Mesenchymal stem cell (in vitro differentiated cells and primary cell): ENCODE measurements at regions not wholly inside any gene's neighbourhood (a gene's known extent, or its start where the extent isn't known, plus 50 kb on each side); places are given as distances from the start of the nearest gene placed in this dataset.
"Not testable (repeated sequence)": the region's sequence is repeated elsewhere in the genome, so short reads cannot be mapped to it uniquely, and the experiment has no call there.

ENCODE experiments used
- DNase-seq: peaks from one replicate; pipeline ENCODE4 v3.0.0-alpha.2; 2013
- H2AFZ ChIP-seq: one replicate; pipeline ENCODE4 v1.6.1; 2013; ENCODE audit warnings: low read depth, mild to moderate bottlenecking, control low read depth, inconsistent platforms, low read length, moderate library complexity
- H2AK5ac ChIP-seq: 2 replicates; pipeline ENCODE4 v1.6.1; 2013; ENCODE audit warnings: low read length, moderate library complexity, mild to moderate bottlenecking, inconsistent platforms; ENCODE audit not compliant: severe bottlenecking
- H2BK120ac ChIP-seq: one replicate; pipeline ENCODE4 v1.6.1; 2013; ENCODE audit warnings: low read depth, mild to moderate bottlenecking, inconsistent platforms, low read length, moderate library complexity
- H2BK12ac ChIP-seq, 2 experiments: one replicate each; pipeline ENCODE4 v1.6.1; 2013; ENCODE audit warnings: inconsistent platforms in 2 of 2, low read length in 2 of 2, mild to moderate bottlenecking in 2 of 2, moderate library complexity in 2 of 2, control low read depth in 1 of 2
- H2BK15ac ChIP-seq: one replicate; pipeline ENCODE4 v1.6.1; 2013; ENCODE audit warnings: mild to moderate bottlenecking, low read depth, inconsistent platforms; ENCODE audit not compliant: poor library complexity, severe bottlenecking
- H2BK5ac ChIP-seq: 2 replicates; pipeline ENCODE4 v1.6.1; 2013; ENCODE audit warnings: low read depth, mild to moderate bottlenecking, low read length, control low read depth, inconsistent platforms; ENCODE audit not compliant: poor library complexity, severe bottlenecking
- H3K14ac ChIP-seq, 2 experiments: one replicate each; pipeline ENCODE4 v1.6.1; 2013; ENCODE audit warnings: inconsistent platforms in 2 of 2, low read length in 2 of 2, control low read depth in 1 of 2, mild to moderate bottlenecking in 1 of 2, moderate library complexity in 1 of 2
- H3K18ac ChIP-seq, 2 experiments: one replicate each; pipeline ENCODE4 v1.6.1; 2013; ENCODE audit warnings: inconsistent platforms in 2 of 2, low read length in 2 of 2, control low read depth in 1 of 2, low read depth in 1 of 2, mild to moderate bottlenecking in 1 of 2
- H3K23ac ChIP-seq, 2 experiments: one replicate each; pipeline ENCODE4 v1.6.1; 2013; ENCODE audit warnings: inconsistent platforms in 2 of 2, low read length in 2 of 2, mild to moderate bottlenecking in 2 of 2, moderate library complexity in 2 of 2, control low read depth in 1 of 2
- H3K27ac ChIP-seq: 2 replicates; pipeline ENCODE4 v1.5.1; 2013; ENCODE audit warnings: mild to moderate bottlenecking, moderate library complexity, low read length, control low read depth, inconsistent platforms; ENCODE audit not compliant: poor library complexity, severe bottlenecking
- H3K27me3 ChIP-seq, 2 experiments: 2 replicates each; pipeline versions ENCODE4 v1.6.1 to v1.7.0; 2013; ENCODE audit warnings: low read length in 2 of 2, mild to moderate bottlenecking in 2 of 2, moderate library complexity in 2 of 2, control low read depth in 1 of 2, inconsistent platforms in 1 of 2; ENCODE audit not compliant: control insufficient read depth in 1 of 2, insufficient read depth in 1 of 2
- H3K36me3 ChIP-seq, 2 experiments: 2 replicates each; pipeline versions ENCODE4 v1.6.1 to v1.7.0; 2013; ENCODE audit warnings: low read length in 2 of 2, control low read depth in 1 of 2, inconsistent platforms in 1 of 2, low read depth in 1 of 2, mild to moderate bottlenecking in 1 of 2; ENCODE audit not compliant: insufficient read depth in 2 of 2, control insufficient read depth in 1 of 2
- H3K4ac ChIP-seq, 2 experiments: one replicate each; pipeline ENCODE4 v1.6.1; 2013; ENCODE audit warnings: inconsistent platforms in 2 of 2, low read length in 2 of 2, mild to moderate bottlenecking in 2 of 2, moderate library complexity in 2 of 2, control low read depth in 1 of 2, low read depth in 1 of 2
- H3K4me1 ChIP-seq: 2 replicates; pipeline ENCODE4 v1.6.1; 2013; ENCODE audit warnings: low read depth, low read length, control low read depth; ENCODE audit not compliant: control insufficient read depth, insufficient read depth
- H3K4me2 ChIP-seq: 2 replicates; pipeline ENCODE4 v1.6.1; 2013; ENCODE audit warnings: low read length, mild to moderate bottlenecking, inconsistent platforms; ENCODE audit not compliant: poor library complexity, severe bottlenecking
- H3K4me3 ChIP-seq, 2 experiments: 2 replicates each; pipeline versions ENCODE4 v1.5.1 to v1.7.0; 2013; ENCODE audit warnings: low read length in 2 of 2, mild to moderate bottlenecking in 2 of 2, control low read depth in 1 of 2, low read depth in 1 of 2; ENCODE audit not compliant: insufficient read depth in 1 of 2
- H3K79me1 ChIP-seq: replicated peaks from 2 replicates; pipeline ENCODE4 v1.6.1; 2013; ENCODE audit warnings: mild to moderate bottlenecking, control low read depth, low read length, inconsistent platforms; ENCODE audit not compliant: poor library complexity, severe bottlenecking
- H3K9ac ChIP-seq: 2 replicates; pipeline ENCODE4 v1.7.0; 2013; ENCODE audit warnings: mild to moderate bottlenecking, low read length, moderate library complexity
- H3K9me3 ChIP-seq: 2 replicates; pipeline ENCODE4 v1.7.0; 2013; ENCODE audit warnings: mild to moderate bottlenecking, low read length; ENCODE audit not compliant: control insufficient read depth
- H4K8ac ChIP-seq: one replicate; pipeline ENCODE4 v1.6.1; 2013; ENCODE audit warnings: inconsistent platforms, mild to moderate bottlenecking, low read length, moderate library complexity
- H4K91ac ChIP-seq: one replicate; pipeline ENCODE4 v1.6.1; 2013; ENCODE audit warnings: mild to moderate bottlenecking, low read length, inconsistent platforms
- WGBS: methylation state at CpG from one replicate; pipeline ENCODE4 v1.1.7; 2013; ENCODE audit warnings: mixed read lengths; 5-methylcytosine and 5-hydroxymethylcytosine counted together

DNA sequence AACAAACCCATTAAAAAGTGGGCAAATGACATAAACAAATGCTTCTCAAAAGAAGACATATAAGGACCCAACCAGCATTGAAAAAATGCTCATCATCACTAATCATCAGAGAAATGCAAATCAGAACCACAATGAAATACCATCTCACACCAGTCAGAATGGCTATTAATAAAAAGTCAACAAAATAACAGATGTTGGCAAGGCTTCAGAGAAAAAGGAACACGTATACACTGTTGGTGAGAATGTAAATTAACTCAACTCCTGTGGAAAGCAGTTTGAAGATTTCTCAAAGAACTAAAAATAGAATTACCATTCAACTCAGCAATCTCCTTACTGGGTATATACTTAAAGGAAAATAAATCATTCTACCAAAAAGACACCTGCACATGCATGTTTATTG is 283.6 kb downstream of the PAPSS1 start:
- H3K4me2 ChIP-seq, H3K9ac ChIP-seq, H4K8ac ChIP-seq, H2BK15ac ChIP-seq, H2BK12ac ChIP-seq, H3K4ac ChIP-seq, H3K27me3 ChIP-seq, H4K91ac ChIP-seq, H2BK120ac ChIP-seq, H3K4me1 ChIP-seq, H3K14ac ChIP-seq, H3K9me3 ChIP-seq, DNase-seq, H3K23ac ChIP-seq, H2AFZ ChIP-seq, H2AK5ac ChIP-seq, H3K18ac ChIP-seq, H2BK5ac ChIP-seq, H3K27ac ChIP-seq, H3K79me1 ChIP-seq, H3K36me3 ChIP-seq, H3K4me3 ChIP-seq: not testable (repeated sequence)
- no CpG with 5 or more reads among the region's 1 CpG for WGBS

GRCh38 chr4:107432451-107432850 is 287.6 kb downstream of the PAPSS1 start:
- Histone ChIP-seq H3K18ac (no peak overlapping the region), H2BK5ac (no peak overlapping the region), H2AK5ac (no peak overlapping the region), H3K4ac (no peak overlapping the region), H4K91ac (no peak overlapping the region), H3K36me3 (no peaks in the 10 kb centered on the region), H3K4me1 (no peaks in the 10 kb centered on the region), H3K27me3 (no peaks in the 10 kb centered on the region), H3K23ac (no peak overlapping the region), H3K14ac (no peak overlapping the region), H2BK12ac (no peak overlapping the region), H3K79me1 (no peaks in the 10 kb centered on the region), H2BK120ac (no peak overlapping the region), H3K4me3 (no peak overlapping the region), H3K4me2 (no peak overlapping the region), H3K27ac (no peak overlapping the region), H3K9ac (no peak overlapping the region), H4K8ac (no peak overlapping the region), H2AFZ (no peak overlapping the region), H2BK15ac (no peak overlapping the region), H3K9me3 (no peaks in the 10 kb centered on the region)
- DNase-seq: no peak

GRCh38 chr4:107423677-107424405 is 296.2 kb downstream of the PAPSS1 start:
- Histone ChIP-seq H3K4me3 (no peak overlapping the region), H3K27ac (no peak overlapping the region), H3K27me3 (no peaks in the 10 kb centered on the region), H3K23ac (no peak overlapping the region), H2AK5ac (no peak overlapping the region), H3K4me1 (no peaks in the 10 kb centered on the region), H4K91ac (no peak overlapping the region), H3K14ac (no peak overlapping the region), H3K4me2 (no peak overlapping the region), H3K36me3 (no peaks in the 10 kb centered on the region), H2AFZ (no peak overlapping the region), H2BK12ac (no peak overlapping the region), H2BK15ac (no peak overlapping the region), H4K8ac (no peak overlapping the region), H2BK5ac (no peak overlapping the region), H3K79me1 (no peaks in the 10 kb centered on the region), H2BK120ac (no peak overlapping the region), H3K4ac (no peak overlapping the region), H3K18ac (no peak overlapping the region), H3K9me3 (no peaks in the 10 kb centered on the region), H3K9ac (no peak overlapping the region)
- WGBS: 93% methylated on average over 1 of the region's 2 CpGs
- no peak for DNase-seq

- H2AK5ac ChIP-seq, H3K4me1 ChIP-seq, H2BK5ac ChIP-seq, H3K79me1 ChIP-seq, H2AFZ ChIP-seq, H3K18ac ChIP-seq, H3K27me3 ChIP-seq, H4K8ac ChIP-seq, H3K4me2 ChIP-seq, H4K91ac ChIP-seq, H3K4me3 ChIP-seq, H3K14ac ChIP-seq, H3K36me3 ChIP-seq, DNase-seq, H3K9ac ChIP-seq, H2BK12ac ChIP-seq, H2BK15ac ChIP-seq, H3K27ac ChIP-seq, H3K23ac ChIP-seq, H3K9me3 ChIP-seq, H3K4ac ChIP-seq, H2BK120ac ChIP-seq: not testable (repeated sequence)
- WGBS: 94% methylated on average over 2 of the region's 2 CpGs
Measured at GRCh38 chr4:107419536-107419935, 300.5 kb downstream of the PAPSS1 start.
